Endothelial cell of umbilical vein (primary cell): ENCODE measurements at regions not wholly inside any gene's neighbourhood (a gene's known extent, or its start where the extent isn't known, plus 50 kb on each side); places are given as distances from the start of the nearest gene placed in this dataset.

ENCODE experiments used
- BruUV-seq: library from RNA; stranded (reverse); fragments of 400-500 nt; replicated peaks from 2 replicates; lab custom pipeline; 2021; lab: Mats Ljungman, UMichigan
- CTCF ChIA-PET: fragments of 300-600, 350-600 bp; sonication (Branson Sonifier 250); formaldehyde crosslinking; loops from one replicate; lab custom pipeline; 2021; ENCODE audit warnings: antibody characterized with exemption, inconsistent platforms; lab: Charles Lee
- POLR2A ChIA-PET: fragments of 300-600, 350-600 bp; sonication (Branson Sonifier 250); formaldehyde crosslinking; loops from one replicate; lab custom pipeline; 2021; ENCODE audit warnings: antibody characterized with exemption, inconsistent platforms; lab: Charles Lee
- DNase-seq: peaks from one replicate; pipeline ENCODE4 v3.0.0-alpha.2; 2011; ENCODE audit warnings: low read depth, low spot score
- FAIRE-seq: peaks from 2 replicates; lab custom pipeline; 2011; peaks lifted over from hg19 to GRCh38; lab: Jason Lieb, UNC
- H2AFZ ChIP-seq: 2 replicates; pipeline ENCODE4 v1.6.0; 2012; ENCODE audit warnings: low read depth, low read length, control low read depth, inconsistent platforms
- H3K27ac ChIP-seq: 2 replicates; pipeline ENCODE4 v1.5.1; 2011; ENCODE audit warnings: low read depth, mild to moderate bottlenecking, control low read depth, low read length, moderate library complexity; ENCODE audit not compliant: insufficient read depth
- H3K27me3 ChIP-seq, 2 experiments: 2 replicates each; pipeline versions ENCODE4 v1.6.0 to v1.6.1; 2011; ENCODE audit warnings: low read length in 2 of 2, mixed read lengths in 1 of 2; ENCODE audit not compliant: control insufficient read depth in 2 of 2, insufficient read depth in 2 of 2
- H3K36me3 ChIP-seq, 2 experiments: 2 replicates in 1 of 2; 3 replicates in 1 of 2; pipeline ENCODE4 v1.5.1; 2011; ENCODE audit warnings: low read length in 2 of 2, mild to moderate bottlenecking in 1 of 2, moderate library complexity in 1 of 2; ENCODE audit not compliant: control insufficient read depth in 2 of 2, insufficient read depth in 2 of 2; ENCODE audit errors: extremely low read depth in 1 of 2
- H3K4me1 ChIP-seq: 3 replicates; pipeline ENCODE4 v1.5.1; 2011; ENCODE audit warnings: mild to moderate bottlenecking, low read length; ENCODE audit not compliant: control insufficient read depth, insufficient read depth; ENCODE audit errors: extremely low read depth
- H3K4me2 ChIP-seq: 2 replicates; pipeline ENCODE4 v1.6.1; 2011; ENCODE audit warnings: low read length, control low read depth, mixed read lengths; ENCODE audit not compliant: insufficient read depth
- H3K4me3 ChIP-seq, 3 experiments: fragments of 200-600 bp in 1 of 3; sonication (generic), shearing (Covaris generic) in 1 of 3; replicated peaks in 1 of 3; 2 replicates each; pipeline ENCODE4 v1.5.1; 2011 to 2016; ENCODE audit warnings: control low read depth in 3 of 3, low read length in 3 of 3, mild to moderate bottlenecking in 2 of 3, inconsistent platforms in 1 of 3, low read depth in 1 of 3, moderate library complexity in 1 of 3; ENCODE audit not compliant: insufficient read depth in 1 of 3
- H3K79me2 ChIP-seq: 2 replicates; pipeline ENCODE4 v1.6.0; 2012; ENCODE audit warnings: low read length, inconsistent platforms; ENCODE audit not compliant: control insufficient read depth, insufficient read depth
- H3K9ac ChIP-seq: replicated peaks from 2 replicates; pipeline ENCODE3; 2011; ENCODE audit warnings: low read length, control low read depth; ENCODE audit not compliant: insufficient read depth; ENCODE audit errors: extremely low read depth
- H3K9me1 ChIP-seq: replicated peaks from 3 replicates; pipeline ENCODE4 v1.6.0; 2011; ENCODE audit warnings: mild to moderate bottlenecking, low read length; ENCODE audit not compliant: control insufficient read depth, insufficient read depth; ENCODE audit errors: extremely low read depth
- H3K9me3 ChIP-seq: replicated peaks from 2 replicates; pipeline ENCODE4 v1.5.1; 2012; ENCODE audit warnings: low read length, inconsistent platforms; ENCODE audit not compliant: control insufficient read depth, insufficient read depth
- H4K20me1 ChIP-seq: replicated peaks from 2 replicates; pipeline ENCODE3; 2011; ENCODE audit warnings: mild to moderate bottlenecking, low read length; ENCODE audit not compliant: control insufficient read depth, insufficient read depth; ENCODE audit errors: extremely low read depth
- CTCF ChIP-seq, 2 donors: IDR thresholded peaks; 1 replicate in 1 of 2; 2 replicates in 1 of 2; pipeline ENCODE4 v1.5.1; 2011; ENCODE audit warnings: low read length in 2 of 2, mild to moderate bottlenecking in 2 of 2, moderate library complexity in 2 of 2, control low read depth in 1 of 2, inconsistent platforms in 1 of 2, low read depth in 1 of 2; ENCODE audit not compliant: insufficient read depth in 1 of 2; ENCODE audit errors: extremely low read depth in 1 of 2
- EZH2 ChIP-seq: IDR thresholded peaks from 2 replicates; pipeline ENCODE4 v1.6.1; 2012; ENCODE audit warnings: borderline replicate concordance, low read depth, mild to moderate bottlenecking, moderate library complexity, low read length, inconsistent platforms; ENCODE audit not compliant: severe bottlenecking
- FOS ChIP-seq: IDR thresholded peaks from 2 replicates; pipeline ENCODE4 v1.6.1; 2011; ENCODE audit warnings: mild to moderate bottlenecking, low read length, moderate library complexity, borderline replicate concordance; ENCODE audit not compliant: insufficient read depth
- GATA2 ChIP-seq: IDR thresholded peaks from 2 replicates; pipeline ENCODE4 v1.7.0; 2011; ENCODE audit warnings: low read depth, mild to moderate bottlenecking, moderate library complexity, mixed read lengths, low read length; ENCODE audit not compliant: insufficient read length, insufficient read depth
- JUN ChIP-seq: IDR thresholded peaks from 2 replicates; pipeline ENCODE4 v1.6.1; 2011; ENCODE audit warnings: borderline replicate concordance, low read depth; ENCODE audit not compliant: insufficient read length, insufficient read depth
- MAX ChIP-seq: IDR thresholded peaks from 2 replicates; pipeline ENCODE4 v1.6.1; 2011; ENCODE audit not compliant: insufficient read depth, insufficient read length
- MYC ChIP-seq: IDR thresholded peaks from one replicate; pipeline ENCODE4 v1.6.1; 2011; ENCODE audit warnings: mild to moderate bottlenecking, low read depth, low read length
- POLR2A ChIP-seq: IDR thresholded peaks from 2 replicates; pipeline ENCODE4 v1.6.1; 2012; ENCODE audit warnings: low read depth, mild to moderate bottlenecking, control low read depth, low read length
- POLR2AphosphoS5 ChIP-seq: IDR thresholded peaks from 2 replicates; pipeline ENCODE4 v1.6.1; 2012; ENCODE audit warnings: low read depth, mild to moderate bottlenecking, control low read depth, low read length, moderate library complexity; ENCODE audit not compliant: insufficient read depth
- dilution Hi-C: fragments of 300-500 bp; cut with MboI; formaldehyde crosslinking; loops from one replicate; pipeline ENCODE4 v1.15.0; 2019; ENCODE audit warnings: low sequenced_read_pairs; ENCODE audit not compliant: extremely low pct_ligation_motif_present
- intact Hi-C: fragments of 100-400 bp; cut with micrococcal nuclease; formaldehyde crosslinking; loops from one replicate; pipeline ENCODE4 v1.10.0; 2022

GRCh38 chr3:144235489-144235888, 263.9 kb downstream of the DIPK2A start:
- dilution Hi-C loops (no loop called here), intact Hi-C loops (no loop called here)
- no peaks in the 10 kb centered on the region for H3K9me3 ChIP-seq
- H2AFZ ChIP-seq, result no peak overlapping the region
- DNase-seq, result no peak
- no peak for TF ChIP-seq GATA2
- TF ChIP-seq POLR2A, result no peak
- no peak for TF ChIP-seq MYC
- TF ChIP-seq CTCF (IDR thresholded peaks at IDR 0.05; ENCODE audit: extremely low read depth in 1 of 2, insufficient read depth in 1 of 2, low read depth in 1 of 2, low read length in 2 of 2), result no peak
- no peak for TF ChIP-seq POLR2AphosphoS5
- no peak for TF ChIP-seq FOS
- TF ChIP-seq MAX, result no peak
- TF ChIP-seq EZH2, result no peak
- no peak for TF ChIP-seq JUN
- H3K79me2 ChIP-seq, result no peaks in the 10 kb centered on the region
- no peak overlapping the region for H3K9ac ChIP-seq
- POLR2A ChIA-PET, result no interaction called here
- no TSS peak for BruUV-seq
- no peaks in the 10 kb centered on the region for H3K36me3 ChIP-seq
- H3K4me1 ChIP-seq, result no peaks in the 10 kb centered on the region
- CTCF ChIA-PET, result no interaction called here
- H3K4me2 ChIP-seq, result no peak overlapping the region
- no peaks in the 10 kb centered on the region for H3K9me1 ChIP-seq
- no peaks in the 10 kb centered on the region for H4K20me1 ChIP-seq
- no peak for FAIRE-seq
- H3K27me3 ChIP-seq, result no peaks in the 10 kb centered on the region
- H3K4me3 ChIP-seq, result no peak overlapping the region
- H3K27ac ChIP-seq, result no peak overlapping the region
